NCI-H2171 treated with DMSO at 0.1 percent for 48 hours (cell line): ENCODE measurements at regions not wholly inside any gene's neighbourhood (a gene's known extent, or its start where the extent isn't known, plus 50 kb on each side); places are given as distances from the start of the nearest gene placed in this dataset.
"Not testable (repeated sequence)": the region's sequence is repeated elsewhere in the genome, so short reads cannot be mapped to it uniquely, and the experiment has no call there.

Experiments used
- DNase-seq: peaks from one replicate; lab custom pipeline; 2025; lab: John Stamatoyannopoulos, UW

GRCh38 chr5:37909610-37910266, 69.9 kb upstream of the GDNF start:
- not testable (repeated sequence) for DNase-seq

GRCh38 chr5:37906416-37906815, 66.6 kb upstream of the GDNF start:
- DNase-seq, result no peak

- no peak for DNase-seq
Observed at GRCh38 chr5:37905230-37905629, 65.4 kb upstream of the GDNF start.

- no peak for DNase-seq
Observed at GRCh38 chr5:37902323-37902722, 62.5 kb upstream of the GDNF start.

GRCh38 chr5:37900692-37901091, 60.9 kb upstream of the GDNF start:
- DNase-seq, result no peak

- DNase-seq, result no peak
Observed at GRCh38 chr5:37899037-37899436, 59.2 kb upstream of the GDNF start.

- DNase-seq, result no peak
Observed at GRCh38 chr5:37896159-37896558, 56.3 kb upstream of the GDNF start.

GRCh38 chr5:37893434-37894134, 53.7 kb upstream of the GDNF start:
- no peak for DNase-seq

GRCh38 chr5:37892586-37892985, 52.7 kb upstream of the GDNF start:
- no peak for DNase-seq

- DNase-seq, result no peak
Observed at GRCh38 chr5:37891832-37892231, 52.0 kb upstream of the GDNF start.

- DNase-seq, result no peak
Observed at GRCh38 chr5:37889612-37890317, 49.9 kb upstream of the GDNF start.
